HFF-Myc (cell line): ENCODE measurements at regions not wholly inside any gene's neighbourhood (a gene's known extent, or its start where the extent isn't known, plus 50 kb on each side); places are given as distances from the start of the nearest gene placed in this dataset.

Experiments
- DNase-seq: peaks from one replicate; pipeline ENCODE4 v3.0.0-alpha.2; 2011; ENCODE audit warnings: low read depth; ENCODE audit errors: extremely low read depth
- H3K4me3 ChIP-seq: replicated peaks from 2 replicates; pipeline ENCODE4 v1.5.1; 2011; ENCODE audit warnings: low read depth, mild to moderate bottlenecking, control low read depth, low read length
- CTCF ChIP-seq: IDR thresholded peaks from 2 replicates; pipeline ENCODE4 v1.5.1; 2012; ENCODE audit warnings: mild to moderate bottlenecking, low read depth, low read length, control low read depth; ENCODE audit errors: missing control alignments

- TF ChIP-seq CTCF: no peak
- no peak overlapping the region for H3K4me3 ChIP-seq
- no peak for DNase-seq
These were observed 570.5 kb downstream of the PTPRU start for GRCh38 chr1:29806646-29807319.

GRCh38 chr1:29805896-29806160, 569.5 kb downstream of the PTPRU start:
- no peak for DNase-seq
- TF ChIP-seq CTCF: no peak
- no peak overlapping the region for H3K4me3 ChIP-seq

GRCh38 chr1:29805122-29805895, 569.0 kb downstream of the PTPRU start:
- no peak for DNase-seq
- TF ChIP-seq CTCF: no peak
- H3K4me3 ChIP-seq: no peak overlapping the region

GRCh38 chr1:29804181-29804899, 568.0 kb downstream of the PTPRU start:
- H3K4me3 ChIP-seq: no peak overlapping the region
- no peak for DNase-seq
- no peak for TF ChIP-seq CTCF

- no peak overlapping the region for H3K4me3 ChIP-seq
- no peak for DNase-seq
- TF ChIP-seq CTCF: no peak
These were observed 567.2 kb downstream of the PTPRU start for GRCh38 chr1:29803486-29803885.

- H3K4me3 ChIP-seq: no peak overlapping the region
- DNase-seq: no peak
- no peak for TF ChIP-seq CTCF
These were observed 566.1 kb downstream of the PTPRU start for GRCh38 chr1:29802181-29803068.
